GM13977 (cell line): ENCODE measurements at regions not wholly inside any gene's neighbourhood (a gene's known extent, or its start where the extent isn't known, plus 50 kb on each side); places are given as distances from the start of the nearest gene placed in this dataset.

Experiments
- DNase-seq: peaks from one replicate; pipeline ENCODE4 v3.0.0; 2012; ENCODE audit warnings: low spot score
- in situ Hi-C: fragments of 300-500 bp; cut with MboI; formaldehyde crosslinking; loops from one replicate; pipeline ENCODE4 v1.12.0; 2022; ENCODE audit warnings: low sequenced_read_pairs, low pct_unique_long_range_greater_than_20kb, mixed read lengths, inconsistent platforms; ENCODE audit not compliant: unreplicated experiment
- TF ChIP-seq, protein P1 (sequence below): IDR thresholded peaks from 2 replicates; pipeline ENCODE4 v1.5.1; 2012; ENCODE audit warnings: mild to moderate bottlenecking, control low read depth; ENCODE audit not compliant: insufficient read depth; ENCODE audit errors: extremely low read depth, missing control alignments

DNA sequence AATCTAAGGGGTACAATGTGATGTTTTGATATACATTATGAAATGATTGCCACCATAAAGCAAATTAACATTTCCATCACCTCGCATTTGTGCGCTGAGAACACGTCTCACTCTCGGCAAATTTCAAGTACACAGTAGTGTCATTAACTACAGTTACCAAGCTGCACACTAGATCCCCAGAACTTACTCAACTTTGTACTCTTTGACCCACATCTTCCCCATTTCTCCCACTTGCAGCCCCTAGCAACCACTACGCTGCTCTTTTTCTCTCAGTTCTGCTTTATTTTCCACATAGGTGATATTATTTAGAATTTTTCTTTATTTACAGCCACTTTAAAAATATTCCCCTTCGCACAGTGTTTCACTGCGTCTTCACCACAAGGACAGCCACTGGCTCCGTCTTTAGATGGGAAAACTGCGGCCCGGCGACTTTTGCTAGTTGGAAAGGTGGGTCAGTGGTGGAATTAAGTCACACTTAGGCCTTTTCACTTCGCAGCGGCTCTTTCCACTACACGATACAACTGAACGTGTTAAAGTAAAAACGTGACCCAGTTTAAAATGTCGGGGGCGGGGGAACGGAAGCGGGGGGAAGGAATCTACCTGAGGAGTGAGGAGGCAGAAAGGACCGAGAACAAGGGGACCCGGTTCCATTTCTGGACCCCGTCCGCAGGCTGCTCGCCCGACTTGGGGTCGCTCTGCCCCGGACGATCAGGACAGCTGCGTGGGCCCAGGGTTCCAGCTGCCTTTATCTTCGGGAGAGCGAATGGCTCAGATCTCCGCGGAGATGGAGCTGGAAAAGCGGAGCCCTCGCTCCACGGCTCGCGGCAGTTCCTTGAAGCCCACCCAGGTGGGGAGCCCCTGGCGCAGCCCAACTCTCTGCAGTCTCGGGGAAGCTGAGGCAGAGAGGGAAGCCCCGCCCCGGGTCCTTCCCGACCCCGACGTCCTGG lies 486.1 kb downstream of the UQCRFS1 start:
- no peak for DNase-seq
- in situ Hi-C loops: no loop called here
- TF ChIP-seq, protein P1, sequence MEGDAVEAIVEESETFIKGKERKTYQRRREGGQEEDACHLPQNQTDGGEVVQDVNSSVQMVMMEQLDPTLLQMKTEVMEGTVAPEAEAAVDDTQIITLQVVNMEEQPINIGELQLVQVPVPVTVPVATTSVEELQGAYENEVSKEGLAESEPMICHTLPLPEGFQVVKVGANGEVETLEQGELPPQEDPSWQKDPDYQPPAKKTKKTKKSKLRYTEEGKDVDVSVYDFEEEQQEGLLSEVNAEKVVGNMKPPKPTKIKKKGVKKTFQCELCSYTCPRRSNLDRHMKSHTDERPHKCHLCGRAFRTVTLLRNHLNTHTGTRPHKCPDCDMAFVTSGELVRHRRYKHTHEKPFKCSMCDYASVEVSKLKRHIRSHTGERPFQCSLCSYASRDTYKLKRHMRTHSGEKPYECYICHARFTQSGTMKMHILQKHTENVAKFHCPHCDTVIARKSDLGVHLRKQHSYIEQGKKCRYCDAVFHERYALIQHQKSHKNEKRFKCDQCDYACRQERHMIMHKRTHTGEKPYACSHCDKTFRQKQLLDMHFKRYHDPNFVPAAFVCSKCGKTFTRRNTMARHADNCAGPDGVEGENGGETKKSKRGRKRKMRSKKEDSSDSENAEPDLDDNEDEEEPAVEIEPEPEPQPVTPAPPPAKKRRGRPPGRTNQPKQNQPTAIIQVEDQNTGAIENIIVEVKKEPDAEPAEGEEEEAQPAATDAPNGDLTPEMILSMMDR: no peak

DNA sequence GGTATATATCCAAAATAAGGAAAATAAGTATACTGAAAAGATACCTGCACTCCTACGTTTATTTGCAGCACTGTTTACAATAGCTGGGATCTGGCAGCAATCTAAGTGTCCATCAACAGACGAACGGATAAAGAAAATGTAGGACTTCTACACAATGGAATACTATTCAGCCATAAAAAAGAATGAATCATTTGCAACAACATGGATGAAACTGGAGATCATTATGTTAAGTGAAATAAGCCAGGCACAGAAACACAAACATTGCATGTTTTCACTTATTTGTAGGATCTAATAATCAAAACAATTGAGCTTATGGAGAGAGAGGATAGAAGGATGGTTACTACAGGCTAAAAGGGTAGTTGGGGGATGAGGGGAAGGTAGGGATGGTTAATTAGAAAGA lies 494.0 kb downstream of the UQCRFS1 start:
- DNase-seq: no peak
- in situ Hi-C loops: no loop called here
- TF ChIP-seq, protein P1: no peak

DNA sequence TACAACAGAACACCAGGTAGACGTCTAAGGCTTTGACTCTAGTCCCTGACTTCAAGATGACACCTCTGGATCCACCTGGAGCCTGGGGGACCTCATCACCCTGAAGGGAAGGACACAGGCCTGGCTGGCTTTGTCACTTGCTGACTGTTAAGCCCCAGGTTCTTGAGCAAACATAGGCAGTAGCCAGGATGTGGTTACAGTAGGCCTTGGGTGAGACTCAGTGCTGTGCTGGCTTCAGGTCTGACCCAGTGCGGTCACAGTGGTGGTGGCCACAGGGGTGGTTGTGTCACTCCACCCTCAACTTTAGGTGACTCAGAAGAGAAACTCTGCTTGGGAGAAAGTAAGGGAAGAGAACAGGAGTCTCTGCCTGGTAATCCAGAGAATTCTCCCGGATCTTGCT lies 497.8 kb downstream of the UQCRFS1 start:
- TF ChIP-seq, protein P1: no peak
- in situ Hi-C loops: no loop called here
- DNase-seq: no peak

DNA sequence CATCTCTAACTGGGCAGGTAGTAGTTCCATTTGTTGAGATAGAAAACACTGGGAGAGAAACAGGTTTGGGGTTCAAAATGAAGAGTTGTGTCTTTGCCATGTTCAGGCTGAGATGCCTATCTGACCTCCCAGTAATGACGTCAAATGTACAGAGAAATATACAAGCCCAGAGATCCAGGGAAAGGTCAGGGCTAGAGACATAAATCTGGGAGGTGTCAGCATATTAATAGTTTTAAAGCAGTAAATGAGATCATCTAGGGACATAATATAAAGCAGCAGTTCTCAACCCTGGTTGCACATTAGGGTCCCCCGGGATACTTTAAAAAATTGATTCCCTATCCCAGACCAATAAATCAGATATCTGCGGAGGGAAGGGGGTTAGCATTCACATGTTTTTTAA lies 501.5 kb downstream of the UQCRFS1 start:
- in situ Hi-C loops: no loop called here
- TF ChIP-seq, protein P1: no peak
- no peak for DNase-seq

DNA sequence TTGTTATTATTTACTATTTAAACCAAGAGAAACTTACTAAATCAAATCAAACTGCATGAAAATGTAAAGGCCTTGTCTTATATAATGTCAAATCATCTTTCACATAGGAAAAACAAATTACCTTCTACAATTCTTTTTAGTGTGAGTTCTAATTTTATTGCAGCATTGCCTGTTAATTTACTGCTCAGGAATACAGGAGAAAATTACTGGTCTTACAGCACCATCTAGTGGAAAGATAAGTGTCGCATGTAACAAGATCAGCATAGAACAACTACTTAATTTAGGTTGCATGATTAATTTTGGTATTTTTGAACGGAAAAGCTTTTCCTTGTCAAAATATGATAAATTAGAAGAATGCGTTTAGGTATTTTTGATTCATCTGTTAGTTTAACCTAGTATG lies 502.7 kb downstream of the UQCRFS1 start:
- in situ Hi-C loops: no loop called here
- no peak for DNase-seq
- TF ChIP-seq, protein P1: peak; percentile 59

DNA sequence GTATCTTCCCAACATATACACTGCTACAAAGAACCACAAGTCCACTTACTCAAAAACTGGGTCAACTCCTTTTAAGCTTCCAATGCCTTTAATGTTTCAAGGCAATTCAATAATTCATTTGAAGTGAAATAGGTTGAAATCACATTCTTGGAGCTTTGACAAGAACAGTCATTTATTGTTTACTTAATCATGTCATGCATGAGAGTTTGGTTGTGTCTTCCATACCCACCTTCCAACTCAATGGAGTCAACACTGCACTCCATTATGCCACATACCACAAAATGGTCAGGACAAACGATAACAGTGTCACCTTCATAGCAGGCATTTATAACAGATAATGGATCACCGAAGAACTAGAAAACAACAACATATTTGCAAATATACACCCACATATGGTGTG lies 506.3 kb downstream of the UQCRFS1 start:
- DNase-seq: no peak
- TF ChIP-seq, protein P1: no peak
- in situ Hi-C loops: no loop called here
